PFSK-1 (cell line): ENCODE measurements at regions not wholly inside any gene's neighbourhood (a gene's known extent, or its start where the extent isn't known, plus 50 kb on each side); places are given as distances from the start of the nearest gene placed in this dataset.

Experiments used
- FOXP2 ChIP-seq: optimal IDR thresholded peaks from 2 replicates; pipeline ENCODE3; 2011; ENCODE audit warnings: borderline replicate concordance, control low read depth, inconsistent platforms; ENCODE audit not compliant: insufficient read depth; ENCODE audit errors: extremely low read length, extremely low read depth
- POLR2AphosphoS5 ChIP-seq: IDR thresholded peaks from 2 replicates; pipeline ENCODE4 v1.6.1; 2012; ENCODE audit warnings: low read depth, mild to moderate bottlenecking, control low read depth, low read length, moderate library complexity
- REST ChIP-seq, 2 experiments: IDR thresholded peaks; 2 replicates each; pipeline versions ENCODE4 v1.6.1 to v1.8.0; 2011 to 2012; ENCODE audit warnings: low read depth in 2 of 2, low read length in 2 of 2, control low read depth in 1 of 2, inconsistent platforms in 1 of 2, mild to moderate bottlenecking in 1 of 2, moderate library complexity in 1 of 2; ENCODE audit not compliant: insufficient read depth in 1 of 2
- SIN3A ChIP-seq: IDR thresholded peaks from 2 replicates; pipeline ENCODE4 v1.6.1; 2012; ENCODE audit warnings: mild to moderate bottlenecking, low read length, moderate library complexity, borderline replicate concordance; ENCODE audit not compliant: insufficient read depth
- TAF1 ChIP-seq: IDR thresholded peaks from 2 replicates; pipeline ENCODE4 v1.6.1; 2012; ENCODE audit warnings: low read length, control low read depth, borderline replicate concordance; ENCODE audit not compliant: insufficient read depth

- no peak for TF ChIP-seq REST (IDR thresholded peaks at IDR 0.05; ENCODE audit: insufficient read depth in 1 of 2, low read depth in 2 of 2, low read length in 2 of 2)
- TF ChIP-seq FOXP2, result no peak
- TF ChIP-seq SIN3A, result no peak
- TF ChIP-seq POLR2AphosphoS5, result no peak
- TF ChIP-seq TAF1, result no peak
These were observed 222.9 kb downstream of the PLPP3 start for GRCh38 chr1:56356376-56356990.

GRCh38 chr1:56355918-56356317, 223.4 kb downstream of the PLPP3 start:
- TF ChIP-seq FOXP2 (no peak), REST (IDR thresholded peaks at IDR 0.05; ENCODE audit: insufficient read depth in 1 of 2, low read depth in 2 of 2, low read length in 2 of 2) (no peak), POLR2AphosphoS5 (no peak), TAF1 (no peak), SIN3A (no peak)

- TF ChIP-seq TAF1, result no peak
- no peak for TF ChIP-seq POLR2AphosphoS5
- TF ChIP-seq FOXP2, result no peak
- no peak for TF ChIP-seq REST (IDR thresholded peaks at IDR 0.05; ENCODE audit: insufficient read depth in 1 of 2, low read depth in 2 of 2, low read length in 2 of 2)
- no peak for TF ChIP-seq SIN3A
These were observed 223.9 kb downstream of the PLPP3 start for GRCh38 chr1:56355422-56355821.

- no peak for TF ChIP-seq FOXP2
- no peak for TF ChIP-seq TAF1
- no peak for TF ChIP-seq POLR2AphosphoS5
- no peak for TF ChIP-seq REST (IDR thresholded peaks at IDR 0.05; ENCODE audit: insufficient read depth in 1 of 2, low read depth in 2 of 2, low read length in 2 of 2)
- no peak for TF ChIP-seq SIN3A
These were observed 233.5 kb downstream of the PLPP3 start for GRCh38 chr1:56345831-56346230.
